ENCODE measurements at regions not wholly inside any gene's neighbourhood (a gene's known extent, or its start where the extent isn't known, plus 50 kb on each side); places are given as distances from the start of the nearest gene placed in this dataset.

GRCh38 chr2:219967247-219968245 lies 340.1 kb downstream of the SLC4A3 start:
- H3K36me3 ChIP-seq (ENCODE audit: insufficient read depth, low read length): no peaks in the 10 kb centered on the region
- TF ChIP-seq CTCF (IDR thresholded peaks at IDR 0.05; ENCODE audit: poor library complexity, severe bottlenecking) (no peak), RAD21 (conservative IDR thresholded peaks at IDR 0.05) (no peak), SMC3 (conservative IDR thresholded peaks at IDR 0.05; ENCODE audit: poor library complexity) (no peak), REST (IDR thresholded peaks at IDR 0.05; ENCODE audit: borderline replicate concordance) (no peak), EZH2 (IDR thresholded peaks at IDR 0.05; ENCODE audit: borderline replicate concordance, insufficient read depth, low read length, poor library complexity, severe bottlenecking) (no peak), POLR2AphosphoS5 (IDR thresholded peaks at IDR 0.05) (no peak)

GRCh38 chr2:219968685-219969345 lies 341.4 kb downstream of the SLC4A3 start:
- H3K9ac ChIP-seq (ENCODE audit: low read length): no peak overlapping the region
- H3F3A ChIP-seq (ENCODE audit: insufficient read depth, low read length, poor library complexity, severe bottlenecking): no peaks in the 10 kb centered on the region
- no peak overlapping the region for H2AFZ ChIP-seq (ENCODE audit: low read depth, low read length)
- H3K4me3 ChIP-seq (ENCODE audit: low read length): no peak overlapping the region
- no peaks in the 10 kb centered on the region for H3K36me3 ChIP-seq (ENCODE audit: insufficient read depth, low read length)
- H3K9me3 ChIP-seq (ENCODE audit: low read length): no peaks in the 10 kb centered on the region
- H3K27ac ChIP-seq (ENCODE audit: low read length): no peak overlapping the region
- TF ChIP-seq EP300 (conservative IDR thresholded peaks at IDR 0.05; ENCODE audit: poor library complexity, severe bottlenecking) (no peak), RAD21 (conservative IDR thresholded peaks at IDR 0.05) (no peak), EZH2 (IDR thresholded peaks at IDR 0.05; ENCODE audit: borderline replicate concordance, insufficient read depth, low read length, poor library complexity, severe bottlenecking) (no peak), CTCF (IDR thresholded peaks at IDR 0.05; ENCODE audit: poor library complexity, severe bottlenecking) (no peak), TAF1 (IDR thresholded peaks at IDR 0.05; ENCODE audit: low read depth) (no peak), SMC3 (conservative IDR thresholded peaks at IDR 0.05; ENCODE audit: poor library complexity) (no peak), POLR2AphosphoS5 (IDR thresholded peaks at IDR 0.05) (no peak), REST (IDR thresholded peaks at IDR 0.05; ENCODE audit: borderline replicate concordance) (no peak)
- no peak overlapping the region for H3K4me2 ChIP-seq (ENCODE audit: low read length)
- no peaks in the 10 kb centered on the region for H4K20me1 ChIP-seq (ENCODE audit: insufficient read depth)
- H3K79me2 ChIP-seq (replicated peaks; ENCODE audit: insufficient read depth, low read length): no peaks in the 10 kb centered on the region
- no peaks in the 10 kb centered on the region for H3K9me2 ChIP-seq (ENCODE audit: insufficient read depth, low read length)
- H3K27me3 ChIP-seq (ENCODE audit: insufficient read depth, low read depth, low read length): no peaks in the 10 kb centered on the region

More at GRCh38 chr2:219967247-219968245, 340.1 kb downstream of the SLC4A3 start:
- peak overlapping the region; percentile 40 for H3K27ac ChIP-seq (ENCODE audit: low read length)
- H3F3A ChIP-seq (ENCODE audit: insufficient read depth, low read length, poor library complexity, severe bottlenecking): no peaks in the 10 kb centered on the region
- no peaks in the 10 kb centered on the region for H3K9me3 ChIP-seq (ENCODE audit: low read length)
- no peaks in the 10 kb centered on the region for H3K27me3 ChIP-seq (ENCODE audit: insufficient read depth, low read depth, low read length)
- no peaks in the 10 kb centered on the region for H3K9me2 ChIP-seq (ENCODE audit: insufficient read depth, low read length)
- no peak overlapping the region for H3K9ac ChIP-seq (ENCODE audit: low read length)
- H3K4me3 ChIP-seq (ENCODE audit: low read length): peak overlapping the region; percentile 7
- no peaks in the 10 kb centered on the region for H4K20me1 ChIP-seq (ENCODE audit: insufficient read depth)
- H2AFZ ChIP-seq (ENCODE audit: low read depth, low read length): no peak overlapping the region
- H3K79me2 ChIP-seq (replicated peaks; ENCODE audit: insufficient read depth, low read length): no peaks in the 10 kb centered on the region
- H3K4me2 ChIP-seq (ENCODE audit: low read length): no peak overlapping the region
